Endothelial cell (in vitro differentiated cells): ENCODE measurements at regions not wholly inside any gene's neighbourhood (a gene's known extent, or its start where the extent isn't known, plus 50 kb on each side); places are given as distances from the start of the nearest gene placed in this dataset.
"Not testable (repeated sequence)": the region's sequence is repeated elsewhere in the genome, so short reads cannot be mapped to it uniquely, and the experiment has no call there.

Experiments
- DNase-seq: peaks from one replicate; pipeline ENCODE4 v3.0.0; 2021; ENCODE audit warnings: low spot score
- H3K27ac Mint-ChIP-seq: one replicate; pipeline ENCODE4 v1.8.0; 2021; ENCODE audit warnings: mixed read lengths, inconsistent platforms; ENCODE audit not compliant: unreplicated experiment
- H3K27me3 Mint-ChIP-seq: one replicate; pipeline ENCODE4 v1.8.0; 2021; ENCODE audit warnings: mild to moderate bottlenecking, moderate library complexity, mixed read lengths, inconsistent platforms; ENCODE audit not compliant: unreplicated experiment
- H3K36me3 Mint-ChIP-seq: one replicate; pipeline ENCODE4 v1.8.0; 2021; ENCODE audit warnings: mild to moderate bottlenecking, low read depth, mixed read lengths, inconsistent platforms; ENCODE audit not compliant: unreplicated experiment
- H3K4me1 Mint-ChIP-seq: one replicate; pipeline ENCODE4 v1.8.0; 2021; ENCODE audit warnings: mild to moderate bottlenecking, mixed read lengths, inconsistent platforms; ENCODE audit not compliant: unreplicated experiment
- H3K4me3 Mint-ChIP-seq: one replicate; pipeline ENCODE4 v1.8.0; 2021; ENCODE audit warnings: mild to moderate bottlenecking, mixed read lengths, inconsistent platforms; ENCODE audit not compliant: unreplicated experiment
- H3K9me3 Mint-ChIP-seq: one replicate; pipeline ENCODE4 v1.8.0; 2021; ENCODE audit warnings: mixed read lengths, inconsistent platforms; ENCODE audit not compliant: unreplicated experiment
- CTCF ChIP-seq: fragments of 200-600 bp; sonication (generic); IDR thresholded peaks from one replicate; pipeline ENCODE4 v1.5.0; 2021; ENCODE audit warnings: antibody characterized with exemption; ENCODE audit not compliant: unreplicated experiment

GRCh38 chr6:160881148-160881808 is 110.3 kb upstream of the MAP3K4 start:
- TF ChIP-seq CTCF, result no peak
- peaks cover 5% of the 10 kb centered on the region for H3K27me3 Mint-ChIP-seq
- H3K36me3 Mint-ChIP-seq, result no peaks in the 10 kb centered on the region
- peaks cover 8% of the 10 kb centered on the region for H3K4me1 Mint-ChIP-seq
- no peak for DNase-seq
- H3K27ac Mint-ChIP-seq, result no peak overlapping the region
- no peak overlapping the region for H3K4me3 Mint-ChIP-seq
- H3K9me3 Mint-ChIP-seq, result no peaks in the 10 kb centered on the region

GRCh38 chr6:160882006-160882405 is 109.6 kb upstream of the MAP3K4 start:
- H3K27ac Mint-ChIP-seq, result no peak overlapping the region
- H3K36me3 Mint-ChIP-seq, result no peaks in the 10 kb centered on the region
- H3K27me3 Mint-ChIP-seq, result peaks cover 5% of the 10 kb centered on the region
- no peak for DNase-seq
- H3K9me3 Mint-ChIP-seq, result no peaks in the 10 kb centered on the region
- no peak overlapping the region for H3K4me3 Mint-ChIP-seq
- peaks cover 8% of the 10 kb centered on the region for H3K4me1 Mint-ChIP-seq
- no peak for TF ChIP-seq CTCF

- no peak overlapping the region for H3K4me3 Mint-ChIP-seq
- DNase-seq, result no peak
- peaks cover 5% of the 10 kb centered on the region for H3K27me3 Mint-ChIP-seq
- H3K4me1 Mint-ChIP-seq, result peaks cover 8% of the 10 kb centered on the region
- no peak overlapping the region for H3K27ac Mint-ChIP-seq
- no peak for TF ChIP-seq CTCF
- H3K9me3 Mint-ChIP-seq, result no peaks in the 10 kb centered on the region
- H3K36me3 Mint-ChIP-seq, result no peaks in the 10 kb centered on the region
These were observed 108.7 kb upstream of the MAP3K4 start for GRCh38 chr6:160882791-160883279.

- no peak for DNase-seq
- Mint-ChIP-seq H3K27ac (no peak overlapping the region), H3K27me3 (peaks cover 5% of the 10 kb centered on the region), H3K36me3 (no peaks in the 10 kb centered on the region), H3K4me1 (peaks cover 8% of the 10 kb centered on the region), H3K4me3 (no peak overlapping the region), H3K9me3 (no peaks in the 10 kb centered on the region)
- TF ChIP-seq CTCF, result no peak
These were observed 108.0 kb upstream of the MAP3K4 start for GRCh38 chr6:160883560-160883959.

- no peak overlapping the region for H3K4me3 Mint-ChIP-seq
- peaks cover 8% of the 10 kb centered on the region for H3K4me1 Mint-ChIP-seq
- DNase-seq, result no peak
- peaks cover 5% of the 10 kb centered on the region for H3K27me3 Mint-ChIP-seq
- no peaks in the 10 kb centered on the region for H3K9me3 Mint-ChIP-seq
- no peak for TF ChIP-seq CTCF
- H3K27ac Mint-ChIP-seq, result no peak overlapping the region
- no peaks in the 10 kb centered on the region for H3K36me3 Mint-ChIP-seq
These were observed 107.6 kb upstream of the MAP3K4 start for GRCh38 chr6:160883999-160884398.

- not testable (repeated sequence) for H3K27me3 Mint-ChIP-seq, H3K36me3 Mint-ChIP-seq, H3K27ac Mint-ChIP-seq, H3K4me3 Mint-ChIP-seq, H3K4me1 Mint-ChIP-seq, DNase-seq, H3K9me3 Mint-ChIP-seq
These were observed 102.4 kb upstream of the MAP3K4 start for GRCh38 chr6:160889148-160889547.
